ENCODE measurements at regions not wholly inside any gene's neighbourhood (a gene's known extent, or its start where the extent isn't known, plus 50 kb on each side); places are given as distances from the start of the nearest gene placed in this dataset.
A peak's percentile ranks its signal among the peaks of the same experiment; 100 is the strongest.

- in situ Hi-C loops (cut with HindIII; ENCODE audit: low pct_unique_long_range_greater_than_20kb, low sequenced_read_pairs): no loop called here
- no peak for DNase-seq (ENCODE audit: low read depth in 1 of 2, low spot score in 1 of 2)
- TF ChIP-seq JUND (IDR thresholded peaks at IDR 0.05; ENCODE audit: low read depth): no peak
Measured at GRCh38 chr6:8904754-8905153, 469.4 kb upstream of the SLC35B3 start.

DNA sequence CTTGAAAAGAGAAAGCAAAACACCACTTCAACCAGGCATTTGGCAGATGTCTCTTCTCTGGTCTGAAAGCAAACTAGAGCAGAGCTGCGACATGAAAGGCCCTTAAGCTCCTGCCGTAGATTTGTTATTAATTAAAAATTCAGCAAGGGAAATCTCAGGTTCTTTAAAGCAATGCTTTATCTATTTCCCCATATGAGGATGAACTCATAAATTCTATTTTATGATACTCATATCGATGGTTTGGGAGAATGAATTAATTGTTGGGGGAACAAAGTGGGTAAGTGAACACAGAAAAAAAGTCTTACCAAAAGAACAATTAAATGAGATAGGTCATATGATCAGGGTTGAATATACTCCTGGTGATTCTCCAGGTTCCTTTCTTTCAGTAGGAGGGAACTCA lies 464.7 kb upstream of the SLC35B3 start:
- DNase-seq (ENCODE audit: low read depth in 1 of 2, low spot score in 1 of 2): no peak
- TF ChIP-seq JUND (IDR thresholded peaks at IDR 0.05; ENCODE audit: low read depth): no peak
- in situ Hi-C loops (cut with HindIII; ENCODE audit: low pct_unique_long_range_greater_than_20kb, low sequenced_read_pairs): no loop called here

GRCh38 chr6:8889514-8889913 lies 454.2 kb upstream of the SLC35B3 start:
- peak in 1 of 2 experiments; percentile 10 for DNase-seq (ENCODE audit: low read depth in 1 of 2, low spot score in 1 of 2)
- no peak for TF ChIP-seq JUND (IDR thresholded peaks at IDR 0.05; ENCODE audit: low read depth)
- in situ Hi-C loops (cut with HindIII; ENCODE audit: low pct_unique_long_range_greater_than_20kb, low sequenced_read_pairs): no loop called here

DNA sequence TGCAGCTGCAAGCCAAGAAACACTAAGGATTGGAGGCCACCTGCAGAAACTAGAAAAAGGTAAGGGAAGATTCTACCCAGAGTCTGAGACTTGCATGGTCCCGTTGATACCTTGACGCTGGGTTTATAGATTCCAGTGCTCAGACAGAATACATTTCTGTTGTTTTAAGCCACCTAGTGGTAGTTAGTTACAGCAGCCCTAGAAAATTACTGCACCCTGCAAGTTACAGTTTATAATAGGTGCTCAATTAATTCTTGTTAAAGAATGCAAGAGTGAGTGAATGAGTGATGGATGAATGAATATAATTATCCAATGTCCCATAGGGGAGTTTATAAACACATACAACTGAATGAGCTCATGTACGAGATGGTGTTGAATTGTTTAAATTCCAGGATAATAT lies 453.1 kb upstream of the SLC35B3 start:
- in situ Hi-C loops (cut with HindIII; ENCODE audit: low pct_unique_long_range_greater_than_20kb, low sequenced_read_pairs): no loop called here
- peak; percentile 34 to 53 for DNase-seq (ENCODE audit: low read depth in 1 of 2, low spot score in 1 of 2)
- no peak for TF ChIP-seq JUND (IDR thresholded peaks at IDR 0.05; ENCODE audit: low read depth)

DNA sequence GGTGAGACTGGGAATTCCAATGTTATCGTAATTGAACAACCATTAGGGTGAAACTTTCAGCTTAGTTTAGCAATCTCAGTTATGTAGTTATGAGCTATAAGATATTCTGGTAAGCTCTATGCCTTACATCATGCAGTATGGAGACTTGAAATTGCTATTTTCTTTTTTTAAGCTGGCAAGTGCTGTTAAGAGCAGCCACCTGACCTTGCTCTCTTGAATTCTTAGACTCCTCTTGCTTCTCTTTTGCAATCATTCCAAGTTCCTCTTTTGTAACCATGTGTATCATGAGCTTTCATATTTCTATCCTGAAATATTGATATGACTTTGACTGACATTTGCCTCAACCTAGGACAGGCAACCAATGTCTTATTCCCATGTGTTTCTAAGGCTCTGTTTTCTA lies 446.3 kb upstream of the SLC35B3 start:
- no peak for TF ChIP-seq JUND (IDR thresholded peaks at IDR 0.05; ENCODE audit: low read depth)
- in situ Hi-C loops (cut with HindIII; ENCODE audit: low pct_unique_long_range_greater_than_20kb, low sequenced_read_pairs): no loop called here
- no peak for DNase-seq (ENCODE audit: low read depth in 1 of 2, low spot score in 1 of 2)

DNA sequence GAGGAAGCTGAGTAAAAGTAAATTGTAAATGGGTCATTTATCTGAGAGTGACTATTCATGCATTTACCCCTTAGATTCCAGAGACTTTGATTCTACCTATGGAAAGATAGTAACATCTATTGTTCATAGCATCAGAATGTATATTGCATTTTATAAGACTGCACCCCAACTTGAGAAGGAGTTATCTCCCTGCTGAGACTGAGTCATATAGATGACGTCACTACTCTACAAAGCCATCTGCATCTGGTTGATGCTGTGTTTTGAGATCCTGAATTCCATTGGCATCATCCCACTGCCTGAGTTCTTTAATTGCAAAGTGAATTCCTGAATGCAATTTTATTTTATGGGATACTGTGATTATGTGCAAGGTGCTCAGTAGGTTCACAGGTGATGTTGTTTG lies 444.0 kb upstream of the SLC35B3 start:
- in situ Hi-C loops (cut with HindIII; ENCODE audit: low pct_unique_long_range_greater_than_20kb, low sequenced_read_pairs): no loop called here
- no peak for DNase-seq (ENCODE audit: low read depth in 1 of 2, low spot score in 1 of 2)
- no peak for TF ChIP-seq JUND (IDR thresholded peaks at IDR 0.05; ENCODE audit: low read depth)

DNA sequence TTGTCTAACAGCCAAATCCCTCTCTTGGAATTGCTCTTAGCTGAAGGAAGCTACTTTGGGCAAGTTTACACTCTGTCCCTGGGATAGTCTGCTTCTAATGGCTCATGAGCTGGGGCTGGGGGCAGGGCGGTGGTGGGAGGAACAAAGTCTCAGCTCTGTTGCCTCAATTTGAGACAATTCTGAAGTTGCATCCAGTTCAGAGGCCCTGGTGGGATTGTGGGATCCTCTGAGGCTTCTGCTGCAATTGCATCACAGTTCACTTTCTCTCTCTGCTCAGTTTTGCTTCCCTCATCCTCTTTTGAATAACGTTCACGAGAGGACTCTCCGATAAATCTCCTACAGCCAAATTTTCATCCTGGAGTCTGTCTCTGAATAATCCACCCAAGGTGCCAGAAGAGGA lies 440.6 kb upstream of the SLC35B3 start:
- DNase-seq (ENCODE audit: low read depth in 1 of 2, low spot score in 1 of 2): no peak
- in situ Hi-C loops (cut with HindIII; ENCODE audit: low pct_unique_long_range_greater_than_20kb, low sequenced_read_pairs): no loop called here
- no peak for TF ChIP-seq JUND (IDR thresholded peaks at IDR 0.05; ENCODE audit: low read depth)

DNA sequence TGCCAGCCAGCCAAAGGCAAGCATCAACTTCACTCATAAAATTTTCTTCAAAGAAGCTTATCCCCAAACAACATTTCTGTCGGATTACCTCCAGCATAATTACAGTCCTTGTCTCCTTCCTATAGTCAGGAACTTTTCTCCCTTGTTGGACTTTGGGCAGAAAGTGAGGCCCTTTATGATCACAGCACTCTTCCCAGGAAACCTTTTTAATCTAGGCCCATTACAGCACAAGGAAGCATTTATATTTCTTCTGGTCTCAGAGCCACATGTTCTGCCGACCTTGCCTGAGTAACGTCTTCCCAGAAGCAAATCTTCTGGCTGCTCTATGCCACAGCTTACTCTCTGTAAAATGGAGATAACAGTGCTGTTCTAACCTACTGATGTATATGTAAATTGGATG lies 437.2 kb upstream of the SLC35B3 start:
- in situ Hi-C loops (cut with HindIII; ENCODE audit: low pct_unique_long_range_greater_than_20kb, low sequenced_read_pairs): no loop called here
- no peak for TF ChIP-seq JUND (IDR thresholded peaks at IDR 0.05; ENCODE audit: low read depth)
- DNase-seq (ENCODE audit: low read depth in 1 of 2, low spot score in 1 of 2): no peak

- no peak for TF ChIP-seq JUND (IDR thresholded peaks at IDR 0.05; ENCODE audit: low read depth)
- no peak for DNase-seq (ENCODE audit: low read depth in 1 of 2, low spot score in 1 of 2)
- in situ Hi-C loops (cut with HindIII; ENCODE audit: low pct_unique_long_range_greater_than_20kb, low sequenced_read_pairs): no loop called here
Measured at GRCh38 chr6:8865451-8865850, 430.1 kb upstream of the SLC35B3 start.

- DNase-seq (ENCODE audit: low read depth in 1 of 2, low spot score in 1 of 2): no peak
- in situ Hi-C loops (cut with HindIII; ENCODE audit: low pct_unique_long_range_greater_than_20kb, low sequenced_read_pairs): no loop called here
- TF ChIP-seq JUND (IDR thresholded peaks at IDR 0.05; ENCODE audit: low read depth): no peak
Measured at GRCh38 chr6:8860671-8861070, 425.3 kb upstream of the SLC35B3 start.

DNA sequence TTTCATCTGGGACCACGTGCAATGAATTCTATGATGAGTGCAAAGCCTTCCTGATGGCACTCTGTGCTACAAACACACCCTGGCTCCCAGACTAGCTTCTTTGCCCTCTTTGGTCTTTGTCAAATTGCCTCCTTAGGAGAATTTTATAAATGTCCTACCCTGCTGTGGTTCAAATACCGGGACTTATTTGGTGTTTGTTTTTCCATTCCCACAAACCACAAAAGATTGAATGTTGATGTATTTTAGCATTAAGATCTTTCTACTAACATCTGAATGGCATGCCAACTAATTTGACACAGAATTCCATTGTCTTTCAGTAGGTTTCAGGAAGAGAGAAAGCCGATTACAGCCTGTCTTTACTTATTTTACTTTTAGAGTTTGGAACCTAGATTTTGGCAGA lies 424.2 kb upstream of the SLC35B3 start:
- in situ Hi-C loops (cut with HindIII; ENCODE audit: low pct_unique_long_range_greater_than_20kb, low sequenced_read_pairs): no loop called here
- peak in 1 of 2 experiments; percentile 12 for DNase-seq (ENCODE audit: low read depth in 1 of 2, low spot score in 1 of 2)
- no peak for TF ChIP-seq JUND (IDR thresholded peaks at IDR 0.05; ENCODE audit: low read depth)

GRCh38 chr6:8858854-8859331 lies 423.5 kb upstream of the SLC35B3 start:
- in situ Hi-C loops (cut with HindIII; ENCODE audit: low pct_unique_long_range_greater_than_20kb, low sequenced_read_pairs): no loop called here
- DNase-seq (ENCODE audit: low read depth in 1 of 2, low spot score in 1 of 2): no peak
- TF ChIP-seq JUND (IDR thresholded peaks at IDR 0.05; ENCODE audit: low read depth): no peak

GRCh38 chr6:8857160-8857559 lies 421.8 kb upstream of the SLC35B3 start:
- in situ Hi-C loops (cut with HindIII; ENCODE audit: low pct_unique_long_range_greater_than_20kb, low sequenced_read_pairs): no loop called here
- DNase-seq (ENCODE audit: low read depth in 1 of 2, low spot score in 1 of 2): no peak
- no peak for TF ChIP-seq JUND (IDR thresholded peaks at IDR 0.05; ENCODE audit: low read depth)

GRCh38 chr6:8855411-8855810 lies 420.1 kb upstream of the SLC35B3 start:
- in situ Hi-C loops (cut with HindIII; ENCODE audit: low pct_unique_long_range_greater_than_20kb, low sequenced_read_pairs): no loop called here
- TF ChIP-seq JUND (IDR thresholded peaks at IDR 0.05; ENCODE audit: low read depth): no peak
- DNase-seq (ENCODE audit: low read depth in 1 of 2, low spot score in 1 of 2): no peak

Measured in T47D (cell line).